GM12878 (cell line): ENCODE measurements at regions not wholly inside any gene's neighbourhood (a gene's known extent, or its start where the extent isn't known, plus 50 kb on each side); places are given as distances from the start of the nearest gene placed in this dataset.

Experiments
- ATAC-seq: fragments of 200-7000 bp; cut with Tn5 transposase; 3 replicates; pipeline ENCODE4 v1.9.1; 2020; ENCODE audit warnings: mild to moderate bottlenecking, moderate library complexity
- BruUV-seq: library from RNA; stranded (reverse); fragments of 400-500 nt; replicated peaks from 2 replicates; lab custom pipeline; 2021; lab: Mats Ljungman, UMichigan
- CTCF ChIA-PET: fragments of 300-600 bp; sonication (Branson Sonifier 250); formaldehyde crosslinking; extraction: SDS; loops from one replicate; lab custom pipeline; 2021; ENCODE audit warnings: inconsistent platforms; lab: Yijun Ruan, JAX
- POLR2A ChIA-PET: fragments of 350-600 bp; formaldehyde crosslinking; extraction: SDS; loops from one replicate; lab custom pipeline; 2021; ENCODE audit warnings: inconsistent platforms; lab: Charles Lee
- RAD21 ChIA-PET: fragments of 300-600 bp; sonication (Branson Sonifier 250); formaldehyde crosslinking; loops from one replicate; lab custom pipeline; 2023; ENCODE audit warnings: antibody characterized with exemption; ENCODE audit not compliant: unreplicated experiment; lab: Charles Lee
- SMC1A ChIA-PET: fragments of 300-600 bp; sonication (Branson Sonifier 250); formaldehyde crosslinking; loops from one replicate; lab custom pipeline; 2023; ENCODE audit not compliant: unreplicated experiment, uncharacterized antibody; lab: Charles Lee
- DNase-seq: peaks from one replicate; pipeline ENCODE4 v3.0.0-alpha.2; 2011; ENCODE audit warnings: low read depth, low spot score
- FAIRE-seq: peaks from 3 replicates; lab custom pipeline; 2011; peaks lifted over from hg19 to GRCh38; lab: Jason Lieb, UNC
- H2AFZ ChIP-seq: 2 replicates; pipeline ENCODE4 v1.6.0; 2011; ENCODE audit warnings: low read depth, low read length, control low read depth; ENCODE audit not compliant: control insufficient read depth
- H3K27ac ChIP-seq: 2 replicates; pipeline ENCODE4 v1.5.1; 2011; ENCODE audit warnings: control low read depth; ENCODE audit not compliant: control insufficient read depth, insufficient read depth
- H3K27me3 ChIP-seq, 2 experiments: replicated peaks in 1 of 2; 2 replicates each; pipeline versions ENCODE4 v1.6.0 to v1.6.1; 2011; ENCODE audit warnings: low read length in 1 of 2; ENCODE audit not compliant: control insufficient read depth in 2 of 2, insufficient read depth in 2 of 2
- H3K36me3 ChIP-seq, 2 experiments: 2 replicates each; pipeline ENCODE4 v1.5.1; 2011; ENCODE audit warnings: low read length in 1 of 2; ENCODE audit not compliant: control insufficient read depth in 2 of 2, insufficient read depth in 2 of 2
- H3K4me1 ChIP-seq: 2 replicates; pipeline ENCODE4 v1.6.1; 2011; ENCODE audit warnings: mild to moderate bottlenecking, low read length, moderate library complexity, mixed read lengths; ENCODE audit not compliant: control insufficient read depth, insufficient read depth
- H3K4me2 ChIP-seq: 2 replicates; pipeline ENCODE4 v1.6.0; 2011; ENCODE audit warnings: control low read depth; ENCODE audit not compliant: control insufficient read depth, insufficient read depth
- H3K4me3 ChIP-seq: fragments of 200-600 bp; sonication (generic); 2 replicates; pipeline ENCODE4 v1.5.1; 2016
- H3K79me2 ChIP-seq: 2 replicates; pipeline ENCODE4 v1.6.0; 2011; ENCODE audit warnings: low read length; ENCODE audit not compliant: control insufficient read depth, insufficient read depth
- H3K9ac ChIP-seq: 2 replicates; pipeline ENCODE4 v1.8.0; 2011; ENCODE audit warnings: low read length, control low read depth, mixed read lengths; ENCODE audit not compliant: control insufficient read depth, insufficient read depth
- H3K9me3 ChIP-seq: replicated peaks from 3 replicates; pipeline ENCODE4 v1.5.1; 2011; ENCODE audit warnings: mild to moderate bottlenecking, low read length; ENCODE audit not compliant: control insufficient read depth, insufficient read depth
- H4K20me1 ChIP-seq: 2 replicates; pipeline ENCODE4 v1.6.0; 2011; ENCODE audit not compliant: control insufficient read depth, insufficient read depth
- BHLHE40 ChIP-seq, 2 experiments: fragments of 450-650 bp in 1 of 2; IDR thresholded peaks; 2 replicates each; pipeline ENCODE4 v1.6.1; 2011 to 2017; ENCODE audit warnings: low read depth in 2 of 2, borderline replicate concordance in 1 of 2, improper control_type of control experiment in 1 of 2, low read length in 1 of 2, mild to moderate bottlenecking in 1 of 2
- DPF2 ChIP-seq: fragments of 450-650 bp; IDR thresholded peaks from 2 replicates; pipeline ENCODE4 v1.6.1; 2017; ENCODE audit warnings: mild to moderate bottlenecking
- FOXM1 ChIP-seq: IDR thresholded peaks from 2 replicates; pipeline ENCODE4 v1.6.1; 2012; ENCODE audit warnings: low read depth, mild to moderate bottlenecking, inconsistent platforms, low read length, moderate library complexity
- GATAD2B ChIP-seq: fragments of 450-650 bp; conservative IDR thresholded peaks from 2 replicates; pipeline ENCODE4 v1.6.1; 2017; ENCODE audit warnings: low read depth, mild to moderate bottlenecking, moderate library complexity
- IRF4 ChIP-seq: IDR thresholded peaks from 2 replicates; pipeline ENCODE4 v1.6.1; 2011; ENCODE audit warnings: low read depth, low read length
- LARP7 ChIP-seq: fragments of 450-650 bp; IDR thresholded peaks from 2 replicates; pipeline ENCODE4 v1.6.1; 2017; ENCODE audit warnings: mild to moderate bottlenecking
- POLR2A ChIP-seq: IDR thresholded peaks from 2 replicates; pipeline ENCODE4 v1.6.1; 2011; ENCODE audit warnings: low read depth, mild to moderate bottlenecking, low read length
- WGBS: methylation state at CpG from one replicate; pipeline ENCODE4 v1.1.6; 2016; ENCODE audit warnings: low lambda C conversion rate; ENCODE audit not compliant: insufficient replicate concordance, insufficient coverage; ENCODE audit errors: missing lambda C conversion rate; 5-methylcytosine and 5-hydroxymethylcytosine counted together
- in situ Hi-C: fragments of 300-500 bp; cut with MboI; formaldehyde crosslinking; loops from 9 replicates; pipeline ENCODE4 v1.14.3; 2018; ENCODE audit warnings: mixed read lengths
- intact Hi-C: fragments of 100-400 bp; cut with micrococcal nuclease; formaldehyde crosslinking; loops from one replicate; pipeline ENCODE4 v1.14.2; 2022; ENCODE audit not compliant: unreplicated experiment
- TF ChIP-seq, protein P1 (sequence below): IDR thresholded peaks from 2 replicates; pipeline ENCODE4 v1.6.1; 2012; ENCODE audit warnings: low read depth, low read length, improper control_type of control experiment
- TF ChIP-seq, protein P2 (sequence below): fragments of 450-650 bp; IDR thresholded peaks from 2 replicates; pipeline ENCODE4 v1.6.1; 2017; ENCODE audit warnings: mild to moderate bottlenecking, moderate library complexity

DNA sequence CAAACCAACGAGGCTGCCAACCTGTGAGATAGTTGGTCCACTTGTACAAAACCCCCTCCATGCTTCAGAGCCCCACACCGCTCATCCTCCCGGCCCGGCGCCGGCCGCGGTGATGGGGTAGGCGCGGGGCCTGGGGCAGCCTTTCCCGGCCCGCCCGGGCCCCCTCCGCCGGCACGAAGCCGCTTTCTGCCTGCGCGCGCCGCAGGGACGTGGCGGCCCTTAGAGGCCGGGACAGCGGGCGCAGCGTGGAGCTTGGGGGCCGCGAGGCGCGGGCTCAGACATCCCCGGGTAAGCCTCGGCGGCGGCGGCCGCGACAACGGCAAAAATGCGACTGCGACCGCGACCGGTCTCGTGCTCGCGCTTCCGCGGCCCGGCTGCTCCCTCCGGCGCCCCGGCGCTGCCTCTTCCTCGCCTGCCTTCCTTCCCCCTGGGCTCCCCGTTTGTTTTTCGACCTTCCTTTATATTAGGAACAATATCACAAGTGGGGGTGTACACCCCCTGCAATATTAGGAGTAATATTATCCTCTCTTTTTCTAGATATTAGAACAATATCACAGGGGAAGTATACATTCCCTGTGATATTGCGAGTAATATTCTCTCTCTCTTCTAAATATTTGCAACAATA lies 53.9 kb upstream of the CEACAM21 start:
- TF ChIP-seq DPF2 (0 out of 2 replicates have a peak, but pooled peaks have one; percentile 25), POLR2A (peak; percentile 23; the same call in 1 of the 2 replicates), GATAD2B (0 out of 2 replicates have a peak, but pooled peaks have one; percentile 21), FOXM1 (no peak), BHLHE40 (IDR thresholded peaks at IDR 0.05; ENCODE audit: borderline replicate concordance in 1 of 2, low read depth in 2 of 2, low read length in 1 of 2) (peak; percentile 60 to 90; a peak in 3 of 4 replicates), LARP7 (0 out of 2 replicates have a peak, but pooled peaks have one; percentile 34), IRF4 (no peak)
- TF ChIP-seq, protein P1, sequence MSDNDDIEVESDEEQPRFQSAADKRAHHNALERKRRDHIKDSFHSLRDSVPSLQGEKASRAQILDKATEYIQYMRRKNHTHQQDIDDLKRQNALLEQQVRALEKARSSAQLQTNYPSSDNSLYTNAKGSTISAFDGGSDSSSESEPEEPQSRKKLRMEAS, result no peak
- TF ChIP-seq, protein P2, sequence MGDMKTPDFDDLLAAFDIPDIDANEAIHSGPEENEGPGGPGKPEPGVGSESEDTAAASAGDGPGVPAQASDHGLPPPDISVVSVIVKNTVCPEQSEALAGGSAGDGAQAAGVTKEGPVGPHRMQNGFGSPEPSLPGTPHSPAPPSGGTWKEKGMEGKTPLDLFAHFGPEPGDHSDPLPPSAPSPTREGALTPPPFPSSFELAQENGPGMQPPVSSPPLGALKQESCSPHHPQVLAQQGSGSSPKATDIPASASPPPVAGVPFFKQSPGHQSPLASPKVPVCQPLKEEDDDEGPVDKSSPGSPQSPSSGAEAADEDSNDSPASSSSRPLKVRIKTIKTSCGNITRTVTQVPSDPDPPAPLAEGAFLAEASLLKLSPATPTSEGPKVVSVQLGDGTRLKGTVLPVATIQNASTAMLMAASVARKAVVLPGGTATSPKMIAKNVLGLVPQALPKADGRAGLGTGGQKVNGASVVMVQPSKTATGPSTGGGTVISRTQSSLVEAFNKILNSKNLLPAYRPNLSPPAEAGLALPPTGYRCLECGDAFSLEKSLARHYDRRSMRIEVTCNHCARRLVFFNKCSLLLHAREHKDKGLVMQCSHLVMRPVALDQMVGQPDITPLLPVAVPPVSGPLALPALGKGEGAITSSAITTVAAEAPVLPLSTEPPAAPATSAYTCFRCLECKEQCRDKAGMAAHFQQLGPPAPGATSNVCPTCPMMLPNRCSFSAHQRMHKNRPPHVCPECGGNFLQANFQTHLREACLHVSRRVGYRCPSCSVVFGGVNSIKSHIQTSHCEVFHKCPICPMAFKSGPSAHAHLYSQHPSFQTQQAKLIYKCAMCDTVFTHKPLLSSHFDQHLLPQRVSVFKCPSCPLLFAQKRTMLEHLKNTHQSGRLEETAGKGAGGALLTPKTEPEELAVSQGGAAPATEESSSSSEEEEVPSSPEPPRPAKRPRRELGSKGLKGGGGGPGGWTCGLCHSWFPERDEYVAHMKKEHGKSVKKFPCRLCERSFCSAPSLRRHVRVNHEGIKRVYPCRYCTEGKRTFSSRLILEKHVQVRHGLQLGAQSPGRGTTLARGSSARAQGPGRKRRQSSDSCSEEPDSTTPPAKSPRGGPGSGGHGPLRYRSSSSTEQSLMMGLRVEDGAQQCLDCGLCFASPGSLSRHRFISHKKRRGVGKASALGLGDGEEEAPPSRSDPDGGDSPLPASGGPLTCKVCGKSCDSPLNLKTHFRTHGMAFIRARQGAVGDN, result peak; percentile 27; the same call in 1 of the 2 replicates

More for the DNA sequence above, 53.9 kb upstream of the CEACAM21 start:
- peak overlapping the region; percentile 67 for H3K9ac ChIP-seq
- H3K27ac ChIP-seq, result peak overlapping the region; percentile 8
- no peaks in the 10 kb centered on the region for H3K27me3 ChIP-seq
- WGBS, result 2% methylated on average over 41 of the region's 58 CpGs
- SMC1A ChIA-PET, result interaction anchor here (1.0 kb wide), 2 partner anchors 10 to 72 kb away, joined by 4 to 5 read pairs; no protein-coding TSS in a partner anchor
- RAD21 ChIA-PET, result interaction anchor here (1.1 to 1.2 kb wide), 2 partner anchors 12 to 65 kb away, joined by 4 to 5 read pairs; no protein-coding TSS in a partner anchor
- H3K4me3 ChIP-seq, result peak overlapping the region; percentile 47
- H4K20me1 ChIP-seq, result no peaks in the 10 kb centered on the region
- POLR2A ChIA-PET, result interaction anchor here (0.6 to 0.8 kb wide), 3 partner anchors 8 to 430 kb away, joined by 3 to 6 read pairs (median 4); no protein-coding TSS in a partner anchor
- H3K36me3 ChIP-seq, result no peaks in the 10 kb centered on the region
- peak; percentile 71 for ATAC-seq
- H3K79me2 ChIP-seq, result no peaks in the 10 kb centered on the region
- no peaks in the 10 kb centered on the region for H3K9me3 ChIP-seq
- intact Hi-C loops, result loop anchor here (5.0 kb wide), 1 partner anchor 40 kb away; no protein-coding TSS in a partner anchor
- BruUV-seq, result no TSS peak
- peak overlapping the region; percentile 80 for H3K4me2 ChIP-seq
- peaks cover 10% of the 10 kb centered on the region for H3K4me1 ChIP-seq
- DNase-seq, result no peak
- CTCF ChIA-PET, result interaction anchor here (0.6 to 0.9 kb wide), 2 partner anchors 10 to 16 kb away, joined by 3 to 4 read pairs; no protein-coding TSS in a partner anchor
- in situ Hi-C loops, result no loop called here
- no peak for FAIRE-seq
- peak overlapping the region; percentile 63 for H2AFZ ChIP-seq
